HG02678 (cell line): ENCODE measurements at regions not wholly inside any gene's neighbourhood (a gene's known extent, or its start where the extent isn't known, plus 50 kb on each side); places are given as distances from the start of the nearest gene placed in this dataset.

Source experiments
- ATAC-seq: cut with Tn5 transposase; IDR thresholded peaks from one replicate; pipeline ENCODE4 v1.9.1; 2021; ENCODE audit warnings: mild to moderate bottlenecking, moderate library complexity; ENCODE audit not compliant: unreplicated experiment

GRCh38 chr2:221205103-221205673, 366.9 kb downstream of the EPHA4 start:
- ATAC-seq: no peak

- ATAC-seq: no peak
Measured at GRCh38 chr2:221210686-221211085, 361.4 kb downstream of the EPHA4 start.

- no peak for ATAC-seq
Measured at GRCh38 chr2:221211653-221212052, 360.5 kb downstream of the EPHA4 start.

GRCh38 chr2:221212105-221212504, 360.0 kb downstream of the EPHA4 start:
- no peak for ATAC-seq

GRCh38 chr2:221215487-221215886, 356.6 kb downstream of the EPHA4 start:
- no peak for ATAC-seq

- no peak for ATAC-seq
Measured at GRCh38 chr2:221216636-221217035, 355.5 kb downstream of the EPHA4 start.

- ATAC-seq: no peak
Measured at GRCh38 chr2:221225752-221226151, 346.4 kb downstream of the EPHA4 start.

GRCh38 chr2:221228214-221228769, 343.8 kb downstream of the EPHA4 start:
- no peak for ATAC-seq

- no peak for ATAC-seq
Measured at GRCh38 chr2:221229099-221229498, 343.0 kb downstream of the EPHA4 start.

GRCh38 chr2:221231511-221231910, 340.6 kb downstream of the EPHA4 start:
- no peak for ATAC-seq

- no peak for ATAC-seq
Measured at GRCh38 chr2:221235941-221236340, 336.2 kb downstream of the EPHA4 start.

GRCh38 chr2:221241072-221241471, 331.0 kb downstream of the EPHA4 start:
- ATAC-seq: no peak

- ATAC-seq: no peak
Measured at GRCh38 chr2:221243771-221244170, 328.3 kb downstream of the EPHA4 start.

- ATAC-seq: no peak
Measured at GRCh38 chr2:221245045-221245444, 327.1 kb downstream of the EPHA4 start.

GRCh38 chr2:221245772-221246171, 326.3 kb downstream of the EPHA4 start:
- no peak for ATAC-seq

GRCh38 chr2:221254299-221254698, 317.8 kb downstream of the EPHA4 start:
- ATAC-seq: no peak

- ATAC-seq: no peak
Measured at GRCh38 chr2:221255862-221256261, 316.2 kb downstream of the EPHA4 start.

GRCh38 chr2:221258464-221258863, 313.6 kb downstream of the EPHA4 start:
- no peak for ATAC-seq

GRCh38 chr2:221262651-221263050, 309.5 kb downstream of the EPHA4 start:
- no peak for ATAC-seq

GRCh38 chr2:221263573-221263972, 308.5 kb downstream of the EPHA4 start:
- no peak for ATAC-seq

- ATAC-seq: no peak
Measured at GRCh38 chr2:221264318-221264717, 307.8 kb downstream of the EPHA4 start.

- ATAC-seq: no peak
Measured at GRCh38 chr2:221267773-221268425, 304.2 kb downstream of the EPHA4 start.

GRCh38 chr2:221268631-221269030, 303.5 kb downstream of the EPHA4 start:
- no peak for ATAC-seq
